Islet of Langerhans (tissue), 1 donor: ENCODE measurements at regions not wholly inside any gene's neighbourhood (a gene's known extent, or its start where the extent isn't known, plus 50 kb on each side); places are given as distances from the start of the nearest gene placed in this dataset.
A peak's percentile ranks its signal among the peaks of the same experiment; 100 is the strongest.
"Not testable (repeated sequence)": the region's sequence is repeated elsewhere in the genome, so short reads cannot be mapped to it uniquely, and the experiment has no call there.

Experiments used
- FAIRE-seq: peaks from one replicate; lab custom pipeline; 2011; peaks lifted over from hg19 to GRCh38; lab: Jason Lieb, UNC

- FAIRE-seq: not testable (repeated sequence)
Observed at GRCh38 chrY:17579956-17580519, 300.0 kb downstream of the CDY2B start.

- FAIRE-seq: peak; percentile 27
Observed at GRCh38 chrY:17579131-17579955, 300.7 kb downstream of the CDY2B start.

GRCh38 chrY:17563114-17563513, 316.9 kb downstream of the CDY2B start:
- FAIRE-seq: not testable (repeated sequence)
